ENCODE measurements at regions not wholly inside any gene's neighbourhood (a gene's known extent, or its start where the extent isn't known, plus 50 kb on each side); places are given as distances from the start of the nearest gene placed in this dataset.

DNA sequence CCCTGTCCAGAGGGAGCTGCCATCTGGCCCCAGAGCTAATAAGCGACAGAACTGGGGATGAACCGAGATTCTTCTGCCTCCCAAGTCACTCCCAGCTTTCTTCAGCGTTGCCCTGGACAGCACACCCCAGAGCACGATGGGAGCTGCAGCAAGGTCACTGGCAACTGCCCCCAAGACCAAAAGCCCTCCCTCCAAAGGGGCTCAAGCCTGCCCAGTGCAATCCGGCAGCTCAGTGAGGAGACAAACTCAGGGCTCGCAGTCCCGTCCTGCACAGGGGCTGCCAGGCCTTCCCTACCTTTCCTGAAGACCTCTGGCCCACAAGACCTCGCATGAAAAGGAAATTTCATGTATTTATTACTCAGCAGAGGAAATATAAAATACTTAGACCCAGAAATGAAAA lies 174.8 kb downstream of the BCOR start:
- TF ChIP-seq YY1 (IDR thresholded peaks at IDR 0.05; ENCODE audit: borderline replicate concordance in 1 of 3, control insufficient read depth in 1 of 3, extremely low read depth in 1 of 3, insufficient read depth in 3 of 3, insufficient read length in 1 of 3, insufficient replicate concordance in 2 of 3, low read depth in 1 of 3, low read length in 2 of 3): no peak
- no peak for TF ChIP-seq GABPB1 (CRISPR knock-in tag; IDR thresholded peaks at IDR 0.05)
- TF ChIP-seq BACH1 (tag; IDR thresholded peaks at IDR 0.05): no peak
- no peak for TF ChIP-seq NR1H2 (CRISPR knock-in tag; IDR thresholded peaks at IDR 0.05)
